Epithelial cell of prostate (primary cell): ENCODE measurements at regions not wholly inside any gene's neighbourhood (a gene's known extent, or its start where the extent isn't known, plus 50 kb on each side); places are given as distances from the start of the nearest gene placed in this dataset.
A peak's percentile ranks its signal among the peaks of the same experiment; 100 is the strongest.

Experiments
- DNase-seq: peaks from one replicate; pipeline ENCODE4 v3.0.0-alpha.2; 2011; ENCODE audit warnings: low read depth, low spot score
- H3K27ac ChIP-seq: fragments of 450-650 bp; 2 replicates; pipeline ENCODE4 v1.5.1; 2017; ENCODE audit warnings: mild to moderate bottlenecking

DNA sequence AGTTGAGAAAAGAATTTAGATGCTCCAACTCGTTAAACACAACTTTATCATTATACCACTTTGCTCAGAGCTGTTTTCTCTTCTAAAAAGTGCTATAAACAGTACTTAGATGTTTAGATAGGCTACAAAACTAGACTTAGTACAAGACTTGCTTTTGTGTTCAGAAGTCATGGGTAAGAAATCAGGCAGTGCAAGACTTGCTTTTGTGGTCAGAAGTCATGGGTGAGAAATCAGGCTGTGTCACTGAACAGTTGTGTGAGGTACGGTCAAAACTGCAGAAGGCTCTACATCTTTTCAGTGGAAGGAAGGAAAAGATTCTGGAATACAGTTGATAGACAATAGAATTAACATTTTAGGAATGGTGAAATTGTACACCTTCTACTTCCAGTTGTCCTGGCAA lies 239.7 kb downstream of the DNAJB9 start:
- DNase-seq = no peak
- no peak overlapping the region for H3K27ac ChIP-seq

DNA sequence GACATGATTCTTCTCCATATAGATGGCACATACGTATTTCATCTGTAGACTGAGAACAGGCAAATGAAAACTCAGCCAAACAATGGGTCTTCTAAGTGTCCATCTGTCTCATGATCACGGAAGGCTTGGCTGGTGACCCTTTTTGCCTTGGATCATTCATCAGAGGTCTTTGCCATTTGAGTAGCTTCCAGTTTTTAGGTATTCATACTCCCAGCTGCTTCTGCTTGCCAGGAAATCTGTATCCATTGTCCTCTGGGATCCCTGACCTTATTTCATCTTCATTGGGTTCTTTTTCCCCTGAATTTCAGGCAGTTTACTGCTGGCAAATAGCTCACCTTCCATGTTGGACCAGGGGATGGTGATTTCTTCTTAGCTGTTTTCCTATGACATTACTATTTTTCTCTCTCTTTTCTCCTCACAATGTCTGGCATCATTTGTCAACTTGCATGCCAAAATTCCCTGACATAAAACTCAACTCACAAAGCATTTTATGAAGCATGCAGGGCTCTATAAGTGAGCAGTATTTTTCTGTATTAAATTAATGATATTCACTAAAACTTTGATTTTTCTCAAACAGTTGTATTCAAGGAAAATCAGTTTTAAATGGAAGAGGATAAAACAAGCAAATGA lies 241.2 kb downstream of the DNAJB9 start:
- no peak overlapping the region for H3K27ac ChIP-seq
- DNase-seq = no peak

DNA sequence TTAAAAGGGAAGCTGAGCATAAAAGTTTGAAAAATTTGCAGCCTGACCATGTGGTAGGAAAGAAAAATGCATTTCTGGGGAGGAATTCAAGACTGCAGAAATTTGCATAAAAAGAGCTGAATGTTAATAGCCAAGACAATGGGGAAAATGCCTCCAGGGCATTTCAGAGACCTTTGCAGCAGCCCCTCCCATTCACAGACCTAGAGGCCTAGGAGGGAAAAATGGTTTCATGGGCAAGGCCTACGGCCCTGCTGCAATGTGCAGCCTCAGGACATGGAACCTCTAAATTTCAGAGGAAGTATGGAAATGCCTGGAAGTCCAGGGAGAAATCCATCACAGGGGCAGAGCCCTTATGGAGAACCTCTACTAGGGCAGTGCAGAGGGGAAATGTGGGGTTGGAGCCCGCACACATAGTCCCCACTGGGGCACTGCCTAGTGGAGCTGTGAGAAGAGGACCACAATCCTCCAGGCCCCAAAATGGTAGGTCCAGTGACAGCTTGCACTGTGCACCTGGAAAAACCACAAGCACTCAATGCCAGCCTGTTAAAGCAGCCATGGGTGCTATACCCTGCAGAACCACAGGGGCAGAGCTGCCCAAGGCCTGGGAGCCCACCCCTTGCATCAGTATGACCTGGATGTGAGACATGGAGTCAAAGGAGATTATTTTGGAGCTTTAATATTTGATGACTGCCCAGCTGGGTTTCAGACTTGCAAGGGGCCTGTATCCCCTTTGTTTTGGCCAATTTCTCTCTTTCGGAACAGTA lies 243.8 kb downstream of the DNAJB9 start:
- H3K27ac ChIP-seq = no peak overlapping the region
- no peak for DNase-seq

DNA sequence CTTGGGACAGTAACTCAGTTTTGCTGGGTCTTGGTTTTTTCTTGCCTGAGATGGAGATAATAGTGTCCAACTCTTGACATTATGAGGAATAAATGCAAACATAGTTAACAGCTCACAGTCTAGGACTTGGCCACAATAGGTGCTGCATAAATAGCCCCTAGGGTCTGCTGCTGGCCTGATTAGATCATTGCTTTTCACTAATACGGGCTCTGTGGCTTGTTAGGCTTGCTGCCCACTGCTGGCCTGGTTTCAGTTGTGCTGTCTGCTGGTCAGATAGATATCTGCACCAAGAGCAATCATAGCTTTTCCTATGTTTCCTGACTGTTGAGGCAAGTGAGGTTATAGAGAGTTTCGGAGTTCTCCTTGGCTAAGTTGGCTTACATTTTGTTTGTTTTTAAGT lies 246.1 kb downstream of the DNAJB9 start:
- no peak for DNase-seq
- H3K27ac ChIP-seq = no peak overlapping the region

DNA sequence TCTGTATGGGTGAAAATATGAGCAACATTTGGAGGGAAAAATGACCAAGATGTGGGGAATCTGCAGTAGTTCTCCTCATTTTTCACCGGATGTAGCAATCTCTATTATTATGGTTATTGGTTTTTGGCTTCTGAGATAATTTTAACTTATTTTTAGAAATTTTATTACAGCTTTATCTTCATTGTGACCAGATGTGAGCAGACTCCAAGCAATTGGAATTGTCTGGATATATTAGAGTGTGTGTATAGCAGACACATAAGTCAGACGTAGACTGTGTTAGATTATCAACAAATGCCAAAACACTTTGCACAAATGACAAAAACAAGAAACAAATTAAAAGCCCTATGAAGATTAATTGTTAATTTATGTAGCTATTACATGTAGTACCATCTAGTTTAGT lies 249.1 kb downstream of the DNAJB9 start:
- H3K27ac ChIP-seq = no peak overlapping the region
- DNase-seq = no peak

DNA sequence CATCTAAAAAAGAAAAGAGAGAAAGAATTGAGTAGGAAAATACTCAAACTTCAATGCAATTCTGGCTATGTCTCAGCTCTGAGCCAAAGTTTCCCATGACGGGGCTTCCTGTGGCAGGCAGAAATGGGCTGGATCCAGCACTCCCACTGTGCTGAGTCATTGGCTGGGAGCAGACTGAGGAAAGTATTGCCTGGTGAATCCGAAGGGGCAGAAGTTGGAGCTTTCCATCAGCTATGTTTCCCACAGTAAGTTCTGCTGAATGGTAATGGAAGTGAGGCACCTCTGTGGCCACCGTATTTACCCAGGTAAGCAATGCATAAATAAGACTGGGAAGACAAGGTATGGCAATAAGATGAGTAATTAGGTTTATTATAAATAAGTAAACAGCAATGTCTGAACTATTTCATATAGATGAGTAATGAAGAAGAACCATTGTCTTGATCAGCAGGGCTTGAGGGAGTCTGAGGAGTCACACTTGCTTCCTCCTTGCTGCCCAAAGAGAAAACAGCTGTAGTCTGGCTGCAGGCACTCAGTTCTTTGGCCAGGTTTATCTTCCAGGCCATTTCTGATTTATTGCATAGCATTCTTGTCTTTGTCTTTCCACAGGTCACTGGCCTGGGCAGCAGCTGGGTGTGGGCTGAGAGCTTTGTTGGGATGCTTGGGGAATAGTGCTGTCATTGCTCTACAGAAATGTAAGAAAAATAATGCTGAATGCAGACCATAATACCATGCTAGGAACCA lies 255.3 kb downstream of the DNAJB9 start:
- H3K27ac ChIP-seq = peak overlapping the region; percentile 14
- peak; percentile 3 for DNase-seq

DNA sequence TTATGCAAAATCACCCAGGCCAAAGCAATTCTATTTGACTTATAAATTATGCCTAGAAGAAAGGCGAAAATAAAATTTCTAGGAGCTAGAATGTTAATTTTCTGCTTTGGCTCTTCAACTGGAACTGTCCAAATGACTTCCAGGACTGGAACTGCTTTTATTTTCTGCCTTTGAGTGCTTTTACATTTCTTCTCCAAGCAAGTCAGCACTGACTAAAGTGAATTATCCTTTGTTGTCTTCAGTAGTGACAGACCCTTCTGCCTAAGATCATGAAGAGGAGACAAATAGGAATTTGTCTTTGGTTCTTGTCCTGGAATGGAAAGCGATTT lies 255.9 kb downstream of the DNAJB9 start:
- DNase-seq = no peak
- peak overlapping the region; percentile 14 for H3K27ac ChIP-seq

DNA sequence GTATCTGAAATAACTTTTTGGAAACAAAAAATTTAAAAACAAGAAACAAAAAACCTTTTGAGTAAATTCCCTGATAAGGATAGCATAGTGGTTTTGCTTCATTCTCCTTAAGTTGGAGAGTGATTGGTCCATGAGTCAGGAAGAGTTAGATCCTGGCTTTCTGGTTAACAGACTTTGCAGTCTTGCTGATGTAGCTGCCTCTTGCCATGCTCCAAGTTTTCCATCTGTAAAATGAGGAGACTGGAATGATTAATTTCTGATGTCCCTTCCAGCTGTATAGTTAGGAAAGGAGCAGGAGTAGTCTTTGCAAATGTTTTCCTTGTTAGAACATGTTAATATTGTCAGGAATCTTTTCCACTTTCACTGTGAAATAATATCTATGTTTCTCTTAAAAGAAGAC lies 266.6 kb downstream of the DNAJB9 start:
- H3K27ac ChIP-seq = no peak overlapping the region
- DNase-seq = no peak

DNA sequence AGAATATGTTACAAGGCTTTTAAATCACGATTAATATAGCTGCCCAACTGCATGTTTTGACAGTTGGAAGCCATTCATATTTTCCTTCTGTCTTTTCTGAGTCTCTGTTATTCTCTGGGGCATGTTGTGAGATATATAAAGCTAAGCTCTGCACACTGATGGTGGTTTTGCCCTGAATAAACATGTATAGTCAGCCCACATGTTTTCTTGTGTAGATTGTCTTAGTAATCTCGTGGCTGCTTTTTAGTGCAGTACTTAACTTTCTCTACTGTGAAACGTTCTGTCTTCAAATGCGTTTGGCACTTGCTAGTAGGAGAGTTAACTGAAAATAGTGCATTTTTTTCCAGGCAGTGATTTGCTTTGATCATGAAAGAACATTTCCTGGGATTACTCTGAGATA lies 268.5 kb downstream of the DNAJB9 start:
- no peak for DNase-seq

DNA sequence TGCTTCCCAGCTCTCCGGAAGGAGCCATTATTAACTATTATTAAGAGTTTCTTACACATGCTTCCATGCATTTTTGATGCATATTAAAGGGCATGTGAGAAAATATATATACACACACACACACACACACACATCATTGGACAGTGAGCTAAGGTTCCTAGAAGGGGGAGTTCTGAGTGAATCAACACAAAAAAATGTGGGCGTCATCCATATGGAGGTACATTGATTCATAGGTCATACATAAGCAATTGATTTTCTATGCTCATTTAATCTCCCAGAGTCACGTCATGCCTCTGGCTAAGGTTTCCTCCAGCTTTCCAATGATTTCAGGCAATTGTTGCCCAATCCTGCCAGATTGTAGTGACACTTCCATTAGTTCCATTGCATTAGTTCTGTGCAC lies 269.4 kb downstream of the DNAJB9 start:
- no peak for DNase-seq
- no peak overlapping the region for H3K27ac ChIP-seq

More for the DNA sequence above, 268.5 kb downstream of the DNAJB9 start:
- no peak overlapping the region for H3K27ac ChIP-seq

DNA sequence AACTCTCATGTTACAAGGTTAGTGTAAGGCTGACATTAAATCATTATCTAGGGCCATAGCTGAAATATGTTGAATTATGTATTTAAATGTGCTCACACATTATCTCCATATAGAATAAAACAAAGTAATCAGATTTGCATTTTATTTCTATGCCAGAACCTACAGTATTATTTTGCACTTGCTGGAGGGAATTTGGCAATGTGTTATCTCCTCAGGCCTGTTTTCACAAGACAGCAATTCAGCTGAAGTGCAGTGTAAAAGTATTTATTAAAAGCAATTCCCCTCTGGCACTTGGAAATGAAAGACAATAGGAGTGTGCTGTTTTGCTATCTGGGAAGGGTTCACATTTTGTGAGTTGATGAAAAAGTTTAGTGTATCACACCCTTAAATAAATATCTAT lies 276.3 kb downstream of the DNAJB9 start:
- no peak overlapping the region for H3K27ac ChIP-seq
- no peak for DNase-seq

DNA sequence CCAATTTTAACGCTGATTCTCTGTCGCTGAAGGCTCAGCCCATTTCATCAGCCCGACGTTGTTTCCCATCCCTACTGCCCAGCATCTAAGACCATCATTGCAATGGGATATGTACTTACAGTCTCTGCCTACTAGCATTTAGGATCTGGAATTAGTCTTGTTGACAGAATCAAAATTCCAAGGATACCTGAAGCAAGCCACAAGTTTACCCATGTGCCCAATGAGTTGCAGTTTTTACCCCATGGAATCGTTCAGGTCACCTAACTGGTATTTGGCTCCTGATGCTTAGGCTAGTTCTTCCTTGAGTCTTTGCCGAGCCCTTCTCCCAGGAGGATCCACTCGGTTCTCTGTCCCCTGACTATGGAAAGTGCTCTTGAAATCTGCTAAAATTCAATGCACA lies 276.8 kb downstream of the DNAJB9 start:
- H3K27ac ChIP-seq = no peak overlapping the region

DNA sequence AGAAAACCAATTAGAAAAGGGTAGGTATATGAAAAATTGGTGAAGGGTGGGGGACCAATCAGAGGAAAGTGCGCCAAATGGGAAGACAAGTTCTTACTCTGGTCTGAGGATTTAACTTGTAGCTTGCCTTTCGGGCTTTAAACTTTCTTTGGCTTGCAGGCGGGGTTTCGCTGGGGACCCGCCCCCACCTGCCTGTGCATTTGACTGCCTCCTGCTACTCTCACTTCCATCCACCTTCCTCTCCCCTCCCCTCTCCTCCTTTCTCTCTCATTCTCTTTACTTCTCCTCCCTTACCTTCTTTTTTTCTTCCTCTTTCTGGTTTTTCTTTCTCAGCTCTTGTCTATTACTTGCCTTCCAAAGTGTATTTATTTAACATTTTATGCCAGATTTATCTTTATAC lies 278.8 kb downstream of the DNAJB9 start:
- DNase-seq = no peak
- no peak overlapping the region for H3K27ac ChIP-seq

More for the DNA sequence above, 276.8 kb downstream of the DNAJB9 start:
- no peak for DNase-seq

DNA sequence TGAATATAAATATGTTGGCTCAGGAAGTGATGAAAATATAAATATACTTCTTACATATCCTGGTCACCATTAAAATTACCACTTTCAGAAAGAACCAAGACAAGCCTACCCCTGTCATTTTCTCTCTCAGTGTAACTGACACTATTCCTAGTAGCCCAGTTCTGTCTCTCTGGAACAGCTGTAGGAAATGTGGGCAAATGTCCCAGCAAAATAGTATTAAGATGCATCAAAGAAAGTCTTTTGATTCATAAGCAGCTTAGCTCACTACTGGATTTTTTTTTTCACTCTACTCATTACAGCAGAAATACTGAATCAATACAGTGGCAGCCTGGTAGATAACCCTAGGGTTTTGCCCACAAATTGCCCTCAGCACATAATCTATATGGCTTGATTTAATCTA lies 290.9 kb downstream of the DNAJB9 start:
- H3K27ac ChIP-seq = no peak overlapping the region
- DNase-seq = no peak

DNA sequence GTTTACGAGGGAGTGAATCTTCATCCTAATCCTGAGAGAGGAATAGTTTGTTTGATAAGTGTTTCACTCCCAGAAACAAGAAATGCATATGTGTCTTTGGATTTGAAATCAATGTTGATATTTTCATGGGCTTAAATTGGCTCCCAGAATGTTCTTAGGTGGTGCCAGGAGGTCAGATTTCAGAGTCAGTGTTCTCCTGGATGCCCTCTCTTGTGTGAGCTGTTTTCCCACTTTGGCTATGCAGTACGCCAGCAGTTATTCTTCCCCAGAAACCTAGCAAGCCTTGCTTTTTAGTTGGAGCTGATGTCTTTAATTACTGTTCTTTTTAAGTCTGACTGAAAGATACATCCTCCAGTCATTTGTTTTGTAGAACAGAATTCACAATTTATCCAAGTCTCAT lies 291.4 kb downstream of the DNAJB9 start:
- no peak overlapping the region for H3K27ac ChIP-seq
- DNase-seq = no peak

DNA sequence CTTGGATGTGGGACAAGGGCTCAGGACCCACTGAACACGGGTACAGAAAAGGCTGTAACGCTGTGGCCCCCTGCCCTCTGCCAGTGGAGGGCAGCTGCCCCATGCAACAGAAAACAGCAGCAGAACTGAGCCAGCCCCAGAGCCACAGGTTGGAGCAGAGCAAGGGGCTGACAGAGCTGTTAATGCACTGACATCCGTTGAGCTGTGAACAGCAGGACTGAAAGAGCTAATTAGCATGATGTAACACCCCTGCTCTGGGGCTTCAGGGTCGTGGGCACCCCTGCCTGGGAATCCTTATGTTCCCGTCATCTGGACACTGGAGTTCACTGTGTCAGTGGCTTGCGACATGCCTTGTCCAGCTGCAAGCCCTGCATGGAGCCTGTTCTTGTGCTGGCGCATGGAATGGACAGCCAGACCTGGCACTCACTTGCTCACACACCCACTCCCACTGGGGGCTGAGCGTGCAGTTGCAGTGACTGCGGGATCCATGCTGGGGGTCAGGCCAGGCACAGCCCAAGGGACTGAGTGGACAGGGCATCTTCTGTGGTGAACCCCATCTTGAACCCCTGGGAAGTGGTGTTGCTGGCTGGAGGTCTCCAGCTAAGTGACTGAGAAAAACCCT lies 293.7 kb downstream of the DNAJB9 start:
- no peak for DNase-seq
- H3K27ac ChIP-seq = no peak overlapping the region

DNA sequence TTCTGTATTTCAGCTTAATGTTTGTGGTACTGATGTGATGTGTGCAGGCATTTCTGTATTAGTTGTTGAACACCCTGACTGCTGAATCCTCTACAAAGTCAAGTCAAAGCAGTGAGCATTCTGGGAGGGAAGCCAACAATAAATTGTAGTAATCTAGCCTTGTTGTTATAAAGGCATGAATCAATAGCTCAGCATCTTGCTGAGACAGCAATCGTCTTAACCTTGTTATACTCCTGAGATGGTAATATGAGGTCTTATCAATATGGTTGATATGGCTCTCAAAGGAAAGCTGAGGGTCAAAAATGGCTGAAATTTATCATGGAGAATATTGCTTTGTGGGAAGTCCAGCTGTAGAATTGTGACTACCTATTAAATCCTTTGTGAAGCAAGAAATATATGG lies 299.4 kb downstream of the DNAJB9 start:
- DNase-seq = no peak

DNA sequence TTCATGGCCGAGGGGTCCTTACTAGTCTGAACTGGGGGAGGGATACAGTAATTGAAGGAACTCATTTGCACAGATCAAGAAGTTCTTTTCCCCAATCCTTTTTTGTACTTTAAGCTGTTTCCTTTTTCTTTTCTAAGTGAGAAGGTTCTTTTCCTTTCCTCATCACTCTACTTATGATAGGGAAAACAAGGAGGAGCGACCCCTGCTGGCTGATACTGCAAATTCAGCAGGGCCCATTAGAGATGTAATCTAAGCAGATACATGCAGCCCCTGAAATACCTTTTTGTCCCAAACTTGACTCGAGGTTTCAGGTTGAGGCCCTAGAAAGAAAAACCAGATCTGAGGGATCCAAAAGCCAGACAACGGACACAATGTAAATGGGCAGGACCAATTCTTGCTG lies 305.5 kb downstream of the DNAJB9 start:
- DNase-seq = no peak
- H3K27ac ChIP-seq = no peak overlapping the region

More for the DNA sequence above, 299.4 kb downstream of the DNAJB9 start:
- H3K27ac ChIP-seq = no peak overlapping the region

DNA sequence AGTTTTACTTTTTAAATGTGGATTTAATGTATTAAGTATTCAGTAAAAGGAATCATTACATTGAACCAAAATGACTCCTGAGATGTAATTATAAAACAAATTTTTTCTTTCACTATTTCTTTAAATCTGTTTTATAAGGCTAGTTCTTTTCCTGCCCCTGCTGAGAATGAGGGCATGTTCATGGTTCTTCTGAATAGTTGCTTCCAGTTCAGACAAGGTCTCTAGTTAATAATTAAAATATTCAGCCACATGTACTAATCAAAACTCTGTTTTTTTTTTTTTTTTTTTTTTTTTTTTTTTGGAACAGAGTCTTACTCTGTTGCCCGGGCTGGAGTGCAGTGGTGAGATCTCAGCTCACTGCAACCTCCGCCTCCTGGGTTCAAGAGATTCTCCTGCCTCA lies 321.2 kb downstream of the DNAJB9 start:
- no peak overlapping the region for H3K27ac ChIP-seq
- DNase-seq = no peak

DNA sequence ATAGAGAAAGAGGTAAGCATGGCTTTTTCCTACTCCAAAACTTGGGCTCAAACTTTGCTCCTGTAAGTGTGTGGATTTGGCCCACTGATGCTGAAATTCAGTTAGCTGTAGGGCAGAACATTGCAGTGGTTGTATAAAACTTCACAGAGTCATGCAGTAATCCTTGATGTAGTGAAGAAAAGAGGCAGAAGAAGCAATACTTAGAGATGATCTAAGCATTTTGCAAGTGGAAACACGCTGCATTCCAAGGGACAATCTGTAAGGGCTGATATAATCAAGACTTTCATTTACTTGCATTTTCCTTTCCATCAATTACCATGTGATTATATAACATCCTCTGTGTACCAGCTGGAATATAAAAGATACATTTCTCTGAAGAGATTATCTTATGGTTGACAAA lies 338.8 kb downstream of the DNAJB9 start:
- DNase-seq = no peak
- no peak overlapping the region for H3K27ac ChIP-seq

DNA sequence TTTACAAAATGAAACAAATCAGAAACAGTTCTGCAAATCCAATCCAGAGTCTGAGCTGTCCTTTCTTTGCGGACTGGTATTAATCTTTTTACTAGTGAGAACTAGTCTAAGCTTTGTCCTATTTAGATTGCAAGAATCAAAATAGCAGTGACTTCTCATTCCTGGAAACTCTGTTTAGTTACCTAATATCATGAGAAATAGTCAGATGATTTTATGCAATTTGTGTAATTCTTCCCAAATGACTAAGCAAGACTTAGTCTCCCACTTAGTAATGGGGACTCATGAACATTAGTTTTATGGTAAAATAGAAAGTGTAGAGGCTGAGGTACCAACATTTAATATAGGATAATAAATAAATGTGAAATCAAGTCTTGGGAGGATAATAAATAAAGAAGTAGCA lies 341.3 kb downstream of the DNAJB9 start:
- H3K27ac ChIP-seq = no peak overlapping the region
- no peak for DNase-seq
